Suppressor macrophage (primary cell): ENCODE measurements at regions not wholly inside any gene's neighbourhood (a gene's known extent, or its start where the extent isn't known, plus 50 kb on each side); places are given as distances from the start of the nearest gene placed in this dataset.

ENCODE experiments used
- DNase-seq, 4 experiments: peaks; one replicate each; pipeline ENCODE4 v3.0.0-alpha.2; 2020 to 2022

GRCh38 chr1:217311269-217311668 is 319.6 kb downstream of the GPATCH2 start:
- DNase-seq: no peak

- no peak for DNase-seq
Measured at GRCh38 chr1:217281332-217281731, 349.6 kb downstream of the GPATCH2 start.

- DNase-seq: no peak
Measured at GRCh38 chr1:217275655-217276398, 355.1 kb downstream of the GPATCH2 start.

- no peak for DNase-seq
Measured at GRCh38 chr1:217274927-217275654, 355.8 kb downstream of the GPATCH2 start.

- no peak for DNase-seq
Measured at GRCh38 chr1:217274416-217274815, 356.5 kb downstream of the GPATCH2 start.

GRCh38 chr1:217273866-217274265 is 357.0 kb downstream of the GPATCH2 start:
- DNase-seq: no peak

GRCh38 chr1:217272385-217272784 is 358.5 kb downstream of the GPATCH2 start:
- no peak for DNase-seq

GRCh38 chr1:217270101-217270500 is 360.8 kb downstream of the GPATCH2 start:
- no peak for DNase-seq

GRCh38 chr1:217268058-217268457 is 362.8 kb downstream of the GPATCH2 start:
- no peak for DNase-seq

- no peak for DNase-seq
Measured at GRCh38 chr1:217261636-217262035, 369.3 kb downstream of the GPATCH2 start.

- no peak for DNase-seq
Measured at GRCh38 chr1:217260676-217261075, 370.2 kb downstream of the GPATCH2 start.

- DNase-seq: no peak
Measured at GRCh38 chr1:217253985-217254384, 376.9 kb downstream of the GPATCH2 start.

GRCh38 chr1:217253351-217253750 is 377.5 kb downstream of the GPATCH2 start:
- no peak for DNase-seq

- DNase-seq: no peak
Measured at GRCh38 chr1:217251121-217251520, 379.8 kb downstream of the GPATCH2 start.

- no peak for DNase-seq
Measured at GRCh38 chr1:217249857-217250256, 381.0 kb downstream of the GPATCH2 start.

- no peak for DNase-seq
Measured at GRCh38 chr1:217244971-217245370, 385.9 kb downstream of the GPATCH2 start.

- DNase-seq: no peak
Measured at GRCh38 chr1:217240656-217241055, 390.2 kb downstream of the GPATCH2 start.

- DNase-seq: no peak
Measured at GRCh38 chr1:217238945-217239344, 391.9 kb downstream of the GPATCH2 start.

GRCh38 chr1:217230412-217230811 is 400.5 kb downstream of the GPATCH2 start:
- no peak for DNase-seq

- no peak for DNase-seq
Measured at GRCh38 chr1:217228689-217229088, 402.2 kb downstream of the GPATCH2 start.

GRCh38 chr1:217224201-217224600 is 406.7 kb downstream of the GPATCH2 start:
- DNase-seq: no peak

GRCh38 chr1:217214551-217214950 is 416.3 kb downstream of the GPATCH2 start:
- no peak for DNase-seq

- no peak for DNase-seq
Measured at GRCh38 chr1:217211486-217211885, 419.4 kb downstream of the GPATCH2 start.

GRCh38 chr1:217205578-217205977 is 425.3 kb downstream of the GPATCH2 start:
- DNase-seq: no peak
